D721Med (cell line): ENCODE measurements at regions not wholly inside any gene's neighbourhood (a gene's known extent, or its start where the extent isn't known, plus 50 kb on each side); places are given as distances from the start of the nearest gene placed in this dataset.
"Not testable (repeated sequence)": the region's sequence is repeated elsewhere in the genome, so short reads cannot be mapped to it uniquely, and the experiment has no call there.

Experiments used
- DNase-seq: peaks from one replicate; pipeline ENCODE4 v3.0.0; 2011; ENCODE audit warnings: low spot score; ENCODE audit not compliant: insufficient read length
- FAIRE-seq: peaks from 2 replicates; lab custom pipeline; 2011; peaks lifted over from hg19 to GRCh38; lab: Jason Lieb, UNC
- TF ChIP-seq, protein P1 (sequence below): IDR thresholded peaks from 2 replicates; pipeline ENCODE4 v1.5.1; 2012; ENCODE audit warnings: mild to moderate bottlenecking, control low read depth; ENCODE audit not compliant: insufficient read depth; ENCODE audit errors: missing control alignments

DNA sequence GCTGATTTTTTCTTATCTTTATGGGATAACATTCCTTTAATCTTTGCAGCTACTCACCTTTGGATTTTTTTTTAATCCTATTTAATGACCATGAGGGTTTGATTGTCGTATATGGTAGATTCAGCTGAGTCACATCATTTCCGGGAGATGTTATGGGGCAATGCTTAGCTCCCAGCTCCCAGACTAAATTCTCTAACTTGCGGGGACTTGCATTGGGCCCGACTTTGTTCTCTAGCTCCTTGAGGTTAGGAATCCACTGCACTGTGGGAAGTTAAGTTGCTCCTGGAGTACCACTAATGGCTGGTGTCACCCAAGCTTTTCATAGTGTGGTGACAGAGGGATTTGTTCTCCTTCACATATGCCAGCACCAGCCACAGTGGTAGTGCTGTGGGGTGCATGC lies 287.4 kb downstream of the TECRL start:
- TF ChIP-seq, protein P1, sequence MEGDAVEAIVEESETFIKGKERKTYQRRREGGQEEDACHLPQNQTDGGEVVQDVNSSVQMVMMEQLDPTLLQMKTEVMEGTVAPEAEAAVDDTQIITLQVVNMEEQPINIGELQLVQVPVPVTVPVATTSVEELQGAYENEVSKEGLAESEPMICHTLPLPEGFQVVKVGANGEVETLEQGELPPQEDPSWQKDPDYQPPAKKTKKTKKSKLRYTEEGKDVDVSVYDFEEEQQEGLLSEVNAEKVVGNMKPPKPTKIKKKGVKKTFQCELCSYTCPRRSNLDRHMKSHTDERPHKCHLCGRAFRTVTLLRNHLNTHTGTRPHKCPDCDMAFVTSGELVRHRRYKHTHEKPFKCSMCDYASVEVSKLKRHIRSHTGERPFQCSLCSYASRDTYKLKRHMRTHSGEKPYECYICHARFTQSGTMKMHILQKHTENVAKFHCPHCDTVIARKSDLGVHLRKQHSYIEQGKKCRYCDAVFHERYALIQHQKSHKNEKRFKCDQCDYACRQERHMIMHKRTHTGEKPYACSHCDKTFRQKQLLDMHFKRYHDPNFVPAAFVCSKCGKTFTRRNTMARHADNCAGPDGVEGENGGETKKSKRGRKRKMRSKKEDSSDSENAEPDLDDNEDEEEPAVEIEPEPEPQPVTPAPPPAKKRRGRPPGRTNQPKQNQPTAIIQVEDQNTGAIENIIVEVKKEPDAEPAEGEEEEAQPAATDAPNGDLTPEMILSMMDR = no peak

DNA sequence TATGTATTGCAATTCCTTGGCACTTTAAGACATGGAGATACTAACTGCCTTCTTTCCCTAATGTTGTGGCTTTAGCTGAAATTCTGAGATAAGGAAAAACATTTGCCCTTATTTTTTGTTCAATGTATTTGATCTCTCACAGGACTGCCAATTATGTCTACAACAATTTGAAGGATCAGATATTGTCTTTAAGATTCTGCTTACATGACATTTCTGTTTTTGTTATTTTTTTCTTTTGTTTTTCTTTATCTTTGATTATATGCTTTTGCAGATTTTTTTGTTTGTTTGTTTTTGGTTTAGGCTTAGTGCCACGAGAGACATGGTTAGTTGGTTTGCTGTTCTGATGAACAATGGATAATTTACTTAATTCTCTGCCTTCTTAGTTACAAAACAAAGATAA lies 303.3 kb downstream of the TECRL start:
- TF ChIP-seq, protein P1 = no peak
- DNase-seq = no peak
- no peak for FAIRE-seq

More for the DNA sequence above, 287.4 kb downstream of the TECRL start:
- DNase-seq = no peak
- FAIRE-seq = no peak

DNA sequence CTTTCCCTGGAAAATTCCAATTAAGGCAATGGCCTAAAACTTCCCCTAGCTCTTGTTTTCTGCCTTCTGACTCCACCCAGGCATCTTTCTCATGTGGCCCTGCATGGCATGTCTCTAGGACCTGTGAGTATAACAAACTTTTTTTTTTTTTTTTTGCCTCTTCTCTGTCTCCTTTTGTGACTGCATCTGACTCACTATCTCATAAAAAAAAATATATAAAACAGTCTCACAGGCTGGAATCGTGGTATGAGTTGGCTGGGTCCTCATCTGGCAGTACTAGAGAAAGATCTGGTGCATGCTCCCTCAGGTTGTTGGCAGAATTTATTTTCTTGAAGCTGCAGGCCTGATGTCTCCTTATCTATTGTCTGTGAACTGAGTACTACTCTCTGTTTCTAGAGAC lies 313.9 kb downstream of the TECRL start:
- FAIRE-seq (no peak), DNase-seq (no peak)
- TF ChIP-seq, protein P1 = no peak

DNA sequence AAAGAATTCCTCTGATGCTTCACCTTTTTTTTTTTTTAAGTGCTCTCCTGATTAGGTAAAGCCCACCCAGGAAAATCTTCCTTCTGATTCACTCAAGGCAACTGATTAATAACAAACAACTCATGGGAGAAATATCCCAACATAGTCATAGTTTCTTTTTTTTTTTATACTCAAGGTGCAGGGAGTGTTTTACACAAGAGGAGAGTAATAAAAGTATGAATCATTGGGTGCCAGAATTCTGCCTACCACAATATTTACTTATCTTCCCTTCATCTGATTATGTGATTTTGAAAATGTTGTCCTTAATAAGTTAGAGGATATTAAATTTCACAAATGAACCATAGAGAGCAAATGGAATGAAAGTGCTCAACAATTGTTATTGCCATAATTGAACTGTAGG lies 329.9 kb downstream of the TECRL start:
- DNase-seq (no peak), FAIRE-seq (no peak)
- TF ChIP-seq, protein P1 = no peak

DNA sequence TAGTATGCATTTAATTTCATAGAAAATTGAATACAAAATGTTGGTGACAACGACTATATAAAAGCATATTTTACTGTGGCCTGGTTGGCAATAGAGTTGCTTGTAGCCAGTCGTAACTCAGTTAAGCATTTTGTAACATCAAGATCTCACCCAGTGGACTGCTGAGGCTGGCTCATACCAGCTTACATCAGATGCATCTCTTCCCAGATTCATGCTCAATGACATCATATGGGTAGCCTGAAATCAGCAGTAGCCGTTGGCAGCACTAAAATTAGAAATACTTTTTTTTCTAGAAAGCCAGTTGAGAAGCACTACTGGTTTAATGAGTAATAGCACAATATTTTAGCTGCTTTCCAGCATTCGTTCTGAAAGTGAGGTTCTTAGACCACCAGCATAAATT lies 341.2 kb downstream of the TECRL start:
- no peak for FAIRE-seq
- DNase-seq = no peak
- TF ChIP-seq, protein P1 = no peak

DNA sequence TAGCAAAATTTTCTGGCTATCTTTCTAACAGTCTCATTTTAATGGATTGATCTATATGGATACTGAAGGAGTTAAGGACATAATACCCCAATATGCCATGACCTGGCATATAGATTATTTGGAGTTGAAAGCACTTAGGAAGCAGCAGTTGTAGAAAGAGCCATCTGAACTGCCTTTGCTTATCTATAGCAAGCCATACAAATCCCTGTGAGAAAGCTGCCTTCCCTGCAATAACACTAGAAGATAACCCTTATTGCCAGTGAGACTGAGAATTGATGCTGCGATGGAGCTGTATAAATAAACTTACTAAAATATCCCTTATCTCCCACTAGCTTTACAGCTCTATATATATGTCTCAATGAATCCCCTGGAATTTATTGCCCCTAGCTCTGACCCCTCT lies 346.3 kb downstream of the TECRL start:
- TF ChIP-seq, protein P1 = no peak
- DNase-seq = no peak
- FAIRE-seq = no peak

DNA sequence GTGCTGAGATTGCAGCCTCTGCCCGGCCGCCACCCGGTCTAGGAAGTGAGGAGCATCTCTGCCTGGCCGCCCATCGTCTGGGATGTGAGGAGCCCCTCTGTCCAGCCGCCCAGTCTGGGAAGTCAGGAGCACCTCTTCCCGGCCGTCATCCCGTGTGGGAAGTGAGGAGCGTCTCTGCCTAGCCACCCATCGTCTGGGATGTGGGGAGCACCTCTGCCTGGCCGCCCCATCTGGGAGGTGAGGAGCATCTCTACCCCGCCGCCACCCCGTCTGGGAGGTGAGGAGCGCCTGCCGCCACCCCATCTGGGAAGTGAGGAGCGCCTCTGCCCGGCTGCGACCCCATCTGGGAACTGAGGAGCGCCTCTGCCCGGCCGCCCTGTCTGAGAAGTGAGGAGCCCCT lies 372.2 kb downstream of the TECRL start:
- not testable (repeated sequence) for DNase-seq, FAIRE-seq

DNA sequence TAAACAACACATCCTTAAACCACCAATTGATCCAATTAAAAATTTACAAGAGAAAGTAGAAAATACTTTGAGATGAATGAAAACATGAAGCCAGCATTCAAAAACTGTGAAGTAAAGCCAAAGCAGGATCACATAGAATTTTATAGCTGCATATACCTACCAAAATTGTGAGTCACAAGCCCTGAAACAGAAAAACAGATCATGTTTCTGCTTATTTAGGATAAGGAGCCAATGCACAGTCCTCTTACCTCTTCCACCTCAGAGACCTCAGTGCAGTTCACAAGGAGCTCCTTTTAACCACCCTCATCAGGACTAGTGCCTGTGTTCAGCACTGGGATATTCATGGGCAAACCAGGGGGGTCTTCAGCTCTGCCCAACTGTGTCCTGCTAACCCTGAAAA lies 386.7 kb downstream of the TECRL start:
- FAIRE-seq = no peak
- DNase-seq = no peak
- TF ChIP-seq, protein P1 = no peak
